ENCODE measurements at regions not wholly inside any gene's neighbourhood (a gene's known extent, or its start where the extent isn't known, plus 50 kb on each side); places are given as distances from the start of the nearest gene placed in this dataset.
"Not testable (repeated sequence)": the region's sequence is repeated elsewhere in the genome, so short reads cannot be mapped to it uniquely, and the experiment has no call there.

GRCh38 chr6:155580904-155581303 is 125.3 kb upstream of the NOX3 start:
- Mint-ChIP-seq H3K9me3 (no peaks in the 10 kb centered on the region), H3K36me3 (ENCODE audit: low read depth) (no peaks in the 10 kb centered on the region), H3K27me3 (peaks cover 3% of the 10 kb centered on the region), H3K4me3 (no peak overlapping the region), H3K4me1 (ENCODE audit: low read depth) (no peaks in the 10 kb centered on the region), H3K27ac (no peak overlapping the region)

- Mint-ChIP-seq H3K27me3 (peaks cover 3% of the 10 kb centered on the region), H3K4me1 (ENCODE audit: low read depth) (no peaks in the 10 kb centered on the region), H3K27ac (no peak overlapping the region), H3K9me3 (no peaks in the 10 kb centered on the region), H3K4me3 (no peak overlapping the region), H3K36me3 (ENCODE audit: low read depth) (no peaks in the 10 kb centered on the region)
Measured at GRCh38 chr6:155578251-155578650, 122.6 kb upstream of the NOX3 start.

- H3K27ac Mint-ChIP-seq: no peak overlapping the region
- no peaks in the 10 kb centered on the region for H3K36me3 Mint-ChIP-seq (ENCODE audit: low read depth)
- no peaks in the 10 kb centered on the region for H3K9me3 Mint-ChIP-seq
- no peaks in the 10 kb centered on the region for H3K4me1 Mint-ChIP-seq (ENCODE audit: low read depth)
- H3K4me3 Mint-ChIP-seq: no peak overlapping the region
- no peaks in the 10 kb centered on the region for H3K27me3 Mint-ChIP-seq
Measured at GRCh38 chr6:155561966-155562364, 106.3 kb upstream of the NOX3 start.

- Mint-ChIP-seq H3K9me3 (no peaks in the 10 kb centered on the region), H3K27ac (no peak overlapping the region), H3K36me3 (ENCODE audit: low read depth) (no peaks in the 10 kb centered on the region), H3K27me3 (no peaks in the 10 kb centered on the region), H3K4me3 (no peak overlapping the region), H3K4me1 (ENCODE audit: low read depth) (no peaks in the 10 kb centered on the region)
Measured at GRCh38 chr6:155561257-155561965, 105.8 kb upstream of the NOX3 start.

- no peaks in the 10 kb centered on the region for H3K27me3 Mint-ChIP-seq
- no peak overlapping the region for H3K4me3 Mint-ChIP-seq
- H3K36me3 Mint-ChIP-seq (ENCODE audit: low read depth): no peaks in the 10 kb centered on the region
- H3K9me3 Mint-ChIP-seq: no peaks in the 10 kb centered on the region
- no peak overlapping the region for H3K27ac Mint-ChIP-seq
- H3K4me1 Mint-ChIP-seq (ENCODE audit: low read depth): no peaks in the 10 kb centered on the region
Measured at GRCh38 chr6:155549928-155550327, 94.3 kb upstream of the NOX3 start.

GRCh38 chr6:155549028-155549798 is 93.6 kb upstream of the NOX3 start:
- no peaks in the 10 kb centered on the region for H3K4me1 Mint-ChIP-seq (ENCODE audit: low read depth)
- H3K4me3 Mint-ChIP-seq: no peak overlapping the region
- H3K27ac Mint-ChIP-seq: no peak overlapping the region
- H3K36me3 Mint-ChIP-seq (ENCODE audit: low read depth): no peaks in the 10 kb centered on the region
- H3K27me3 Mint-ChIP-seq: no peaks in the 10 kb centered on the region
- no peaks in the 10 kb centered on the region for H3K9me3 Mint-ChIP-seq

GRCh38 chr6:155548576-155548975 is 92.9 kb upstream of the NOX3 start:
- no peaks in the 10 kb centered on the region for H3K27me3 Mint-ChIP-seq
- no peaks in the 10 kb centered on the region for H3K9me3 Mint-ChIP-seq

GRCh38 chr6:155544677-155545076 is 89.0 kb upstream of the NOX3 start:
- Mint-ChIP-seq H3K4me3 (no peak overlapping the region), H3K9me3 (no peaks in the 10 kb centered on the region), H3K4me1 (ENCODE audit: low read depth) (no peaks in the 10 kb centered on the region), H3K27me3 (peaks cover 8% of the 10 kb centered on the region), H3K27ac (no peak overlapping the region), H3K36me3 (ENCODE audit: low read depth) (no peaks in the 10 kb centered on the region)

More at GRCh38 chr6:155548576-155548975, 92.9 kb upstream of the NOX3 start:
- Mint-ChIP-seq H3K4me1 (ENCODE audit: low read depth) (no peaks in the 10 kb centered on the region), H3K27ac (no peak overlapping the region), H3K36me3 (ENCODE audit: low read depth) (no peaks in the 10 kb centered on the region), H3K4me3 (no peak overlapping the region)

- H3K9me3 Mint-ChIP-seq: no peaks in the 10 kb centered on the region
Measured at GRCh38 chr6:155543166-155543847, 87.7 kb upstream of the NOX3 start.

GRCh38 chr6:155542036-155542435 is 86.4 kb upstream of the NOX3 start:
- Mint-ChIP-seq H3K36me3 (ENCODE audit: low read depth) (no peaks in the 10 kb centered on the region), H3K4me1 (ENCODE audit: low read depth) (no peaks in the 10 kb centered on the region), H3K4me3 (no peak overlapping the region), H3K9me3 (no peaks in the 10 kb centered on the region), H3K27me3 (peaks cover 8% of the 10 kb centered on the region), H3K27ac (no peak overlapping the region)

More at GRCh38 chr6:155543166-155543847, 87.7 kb upstream of the NOX3 start:
- Mint-ChIP-seq H3K27ac (no peak overlapping the region), H3K36me3 (ENCODE audit: low read depth) (no peaks in the 10 kb centered on the region), H3K4me3 (no peak overlapping the region), H3K4me1 (ENCODE audit: low read depth) (no peaks in the 10 kb centered on the region), H3K27me3 (peaks cover 8% of the 10 kb centered on the region)

GRCh38 chr6:155538708-155539390 is 83.2 kb upstream of the NOX3 start:
- H3K4me3 Mint-ChIP-seq: no peak overlapping the region
- H3K27ac Mint-ChIP-seq: no peak overlapping the region
- no peaks in the 10 kb centered on the region for H3K36me3 Mint-ChIP-seq (ENCODE audit: low read depth)
- peaks cover 5% of the 10 kb centered on the region for H3K9me3 Mint-ChIP-seq
- H3K4me1 Mint-ChIP-seq (ENCODE audit: low read depth): no peaks in the 10 kb centered on the region
- H3K27me3 Mint-ChIP-seq: peaks cover 8% of the 10 kb centered on the region

- Mint-ChIP-seq H3K27ac (no peak overlapping the region), H3K27me3 (no peaks in the 10 kb centered on the region), H3K36me3 (ENCODE audit: low read depth) (no peaks in the 10 kb centered on the region), H3K4me1 (ENCODE audit: low read depth) (no peaks in the 10 kb centered on the region), H3K4me3 (no peak overlapping the region), H3K9me3 (peaks cover 11% of the 10 kb centered on the region)
Measured at GRCh38 chr6:155534678-155535077, 79.0 kb upstream of the NOX3 start.

GRCh38 chr6:155530219-155530834 is 74.7 kb upstream of the NOX3 start:
- Mint-ChIP-seq H3K4me1 (ENCODE audit: low read depth) (peaks cover 15% of the 10 kb centered on the region), H3K27ac (no peak overlapping the region), H3K9me3 (peaks cover 13% of the 10 kb centered on the region), H3K4me3 (no peak overlapping the region), H3K27me3 (no peaks in the 10 kb centered on the region), H3K36me3 (ENCODE audit: low read depth) (no peaks in the 10 kb centered on the region)

- H3K27ac Mint-ChIP-seq; H3K27me3 Mint-ChIP-seq; H3K4me3 Mint-ChIP-seq; H3K36me3 Mint-ChIP-seq (ENCODE audit: low read depth): not testable (repeated sequence)
- Mint-ChIP-seq H3K9me3 (peaks cover 12% of the 10 kb centered on the region), H3K4me1 (ENCODE audit: low read depth) (peaks cover 15% of the 10 kb centered on the region)
Measured at GRCh38 chr6:155529814-155530213, 74.2 kb upstream of the NOX3 start.
